Umbilical cord (tissue), 1 donor: ENCODE measurements at regions not wholly inside any gene's neighbourhood (a gene's known extent, or its start where the extent isn't known, plus 50 kb on each side); places are given as distances from the start of the nearest gene placed in this dataset.
"Not testable (repeated sequence)": the region's sequence is repeated elsewhere in the genome, so short reads cannot be mapped to it uniquely, and the experiment has no call there.

ENCODE experiments used
- DNase-seq: peaks from one replicate; pipeline ENCODE4 v3.0.0-alpha.2; 2015; ENCODE audit warnings: low spot score

GRCh38 chr4:29948451-29948850 is 771.7 kb upstream of the PCDH7 start:
- DNase-seq: no peak

- no peak for DNase-seq
Measured at GRCh38 chr4:29948858-29949257, 771.3 kb upstream of the PCDH7 start.

GRCh38 chr4:29966386-29966785 is 753.8 kb upstream of the PCDH7 start:
- DNase-seq: no peak

GRCh38 chr4:29970626-29971025 is 749.5 kb upstream of the PCDH7 start:
- no peak for DNase-seq

GRCh38 chr4:29972121-29972520 is 748.0 kb upstream of the PCDH7 start:
- DNase-seq: no peak

GRCh38 chr4:29983890-29984289 is 736.3 kb upstream of the PCDH7 start:
- no peak for DNase-seq

GRCh38 chr4:30001628-30002027 is 718.5 kb upstream of the PCDH7 start:
- no peak for DNase-seq

- DNase-seq: no peak
Measured at GRCh38 chr4:30002341-30002740, 717.8 kb upstream of the PCDH7 start.

- DNase-seq: no peak
Measured at GRCh38 chr4:30005995-30006394, 714.2 kb upstream of the PCDH7 start.

- no peak for DNase-seq
Measured at GRCh38 chr4:30024526-30024925, 695.6 kb upstream of the PCDH7 start.

- DNase-seq: no peak
Measured at GRCh38 chr4:30028826-30029225, 691.3 kb upstream of the PCDH7 start.

- no peak for DNase-seq
Measured at GRCh38 chr4:30056016-30056766, 664.0 kb upstream of the PCDH7 start.

GRCh38 chr4:30068234-30068633 is 651.9 kb upstream of the PCDH7 start:
- no peak for DNase-seq

- no peak for DNase-seq
Measured at GRCh38 chr4:30073011-30073710, 647.0 kb upstream of the PCDH7 start.

- DNase-seq: not testable (repeated sequence)
Measured at GRCh38 chr4:30092420-30093128, 627.6 kb upstream of the PCDH7 start.

GRCh38 chr4:30094887-30095286 is 625.3 kb upstream of the PCDH7 start:
- DNase-seq: no peak

- DNase-seq: no peak
Measured at GRCh38 chr4:30103455-30103854, 616.7 kb upstream of the PCDH7 start.

- DNase-seq: no peak
Measured at GRCh38 chr4:30116401-30116800, 603.8 kb upstream of the PCDH7 start.

GRCh38 chr4:30117433-30117832 is 602.7 kb upstream of the PCDH7 start:
- no peak for DNase-seq

GRCh38 chr4:30122711-30123110 is 597.5 kb upstream of the PCDH7 start:
- peak; percentile 1 for DNase-seq

GRCh38 chr4:30124621-30125020 is 595.5 kb upstream of the PCDH7 start:
- not testable (repeated sequence) for DNase-seq

- no peak for DNase-seq
Measured at GRCh38 chr4:30125868-30126267, 594.3 kb upstream of the PCDH7 start.

- no peak for DNase-seq
Measured at GRCh38 chr4:30126351-30126750, 593.8 kb upstream of the PCDH7 start.
